ENCODE measurements at regions not wholly inside any gene's neighbourhood (a gene's known extent, or its start where the extent isn't known, plus 50 kb on each side); places are given as distances from the start of the nearest gene placed in this dataset.

DNA sequence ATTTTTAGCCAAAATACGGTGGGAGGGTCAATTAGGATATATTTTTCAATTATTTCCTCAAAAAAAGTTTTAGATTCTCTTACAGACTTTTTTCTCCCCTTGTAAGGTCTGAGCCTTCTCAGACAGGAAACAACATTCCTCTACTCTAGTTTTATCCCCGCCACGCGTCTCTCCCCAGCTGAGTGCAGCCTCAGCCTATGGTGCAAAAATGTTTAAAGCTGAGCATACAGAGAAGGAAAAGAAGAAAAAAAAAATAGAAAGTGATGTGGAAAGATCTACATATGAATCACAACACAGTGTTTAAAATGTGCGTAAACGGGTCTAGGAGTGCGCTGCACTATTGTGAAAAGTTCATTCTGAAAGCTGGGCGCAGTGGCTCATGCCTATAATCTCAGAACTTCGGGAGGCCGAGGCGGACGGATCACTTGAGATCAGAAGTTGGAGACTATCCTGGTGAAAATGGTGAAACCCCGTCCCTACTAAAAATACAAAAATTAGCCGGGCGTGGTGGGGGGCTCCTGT lies 159.0 kb downstream of the TRIM27 start:
- no peak overlapping the region for H3K27ac ChIP-seq (ENCODE audit: low read length)
- no peak overlapping the region for H3K9ac ChIP-seq (ENCODE audit: low read length)
- H3K36me3 ChIP-seq (ENCODE audit: insufficient read depth, low read length) = no peaks in the 10 kb centered on the region
- no peak overlapping the region for H3K4me3 ChIP-seq (ENCODE audit: low read length)
- TF ChIP-seq, protein P1, sequence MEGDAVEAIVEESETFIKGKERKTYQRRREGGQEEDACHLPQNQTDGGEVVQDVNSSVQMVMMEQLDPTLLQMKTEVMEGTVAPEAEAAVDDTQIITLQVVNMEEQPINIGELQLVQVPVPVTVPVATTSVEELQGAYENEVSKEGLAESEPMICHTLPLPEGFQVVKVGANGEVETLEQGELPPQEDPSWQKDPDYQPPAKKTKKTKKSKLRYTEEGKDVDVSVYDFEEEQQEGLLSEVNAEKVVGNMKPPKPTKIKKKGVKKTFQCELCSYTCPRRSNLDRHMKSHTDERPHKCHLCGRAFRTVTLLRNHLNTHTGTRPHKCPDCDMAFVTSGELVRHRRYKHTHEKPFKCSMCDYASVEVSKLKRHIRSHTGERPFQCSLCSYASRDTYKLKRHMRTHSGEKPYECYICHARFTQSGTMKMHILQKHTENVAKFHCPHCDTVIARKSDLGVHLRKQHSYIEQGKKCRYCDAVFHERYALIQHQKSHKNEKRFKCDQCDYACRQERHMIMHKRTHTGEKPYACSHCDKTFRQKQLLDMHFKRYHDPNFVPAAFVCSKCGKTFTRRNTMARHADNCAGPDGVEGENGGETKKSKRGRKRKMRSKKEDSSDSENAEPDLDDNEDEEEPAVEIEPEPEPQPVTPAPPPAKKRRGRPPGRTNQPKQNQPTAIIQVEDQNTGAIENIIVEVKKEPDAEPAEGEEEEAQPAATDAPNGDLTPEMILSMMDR (IDR thresholded peaks at IDR 0.05; ENCODE audit: poor library complexity, severe bottlenecking) = no peak
- TF ChIP-seq SMC3 (conservative IDR thresholded peaks at IDR 0.05; ENCODE audit: poor library complexity) (no peak), EP300 (conservative IDR thresholded peaks at IDR 0.05; ENCODE audit: poor library complexity, severe bottlenecking) (no peak), POLR2AphosphoS5 (IDR thresholded peaks at IDR 0.05) (no peak), EZH2 (IDR thresholded peaks at IDR 0.05; ENCODE audit: borderline replicate concordance, insufficient read depth, low read length, poor library complexity, severe bottlenecking) (no peak), MXI1 (conservative IDR thresholded peaks at IDR 0.05; ENCODE audit: poor library complexity, severe bottlenecking) (no peak), RAD21 (conservative IDR thresholded peaks at IDR 0.05) (no peak), TAF1 (IDR thresholded peaks at IDR 0.05; ENCODE audit: low read depth) (no peak)
- TF ChIP-seq, protein P2, sequence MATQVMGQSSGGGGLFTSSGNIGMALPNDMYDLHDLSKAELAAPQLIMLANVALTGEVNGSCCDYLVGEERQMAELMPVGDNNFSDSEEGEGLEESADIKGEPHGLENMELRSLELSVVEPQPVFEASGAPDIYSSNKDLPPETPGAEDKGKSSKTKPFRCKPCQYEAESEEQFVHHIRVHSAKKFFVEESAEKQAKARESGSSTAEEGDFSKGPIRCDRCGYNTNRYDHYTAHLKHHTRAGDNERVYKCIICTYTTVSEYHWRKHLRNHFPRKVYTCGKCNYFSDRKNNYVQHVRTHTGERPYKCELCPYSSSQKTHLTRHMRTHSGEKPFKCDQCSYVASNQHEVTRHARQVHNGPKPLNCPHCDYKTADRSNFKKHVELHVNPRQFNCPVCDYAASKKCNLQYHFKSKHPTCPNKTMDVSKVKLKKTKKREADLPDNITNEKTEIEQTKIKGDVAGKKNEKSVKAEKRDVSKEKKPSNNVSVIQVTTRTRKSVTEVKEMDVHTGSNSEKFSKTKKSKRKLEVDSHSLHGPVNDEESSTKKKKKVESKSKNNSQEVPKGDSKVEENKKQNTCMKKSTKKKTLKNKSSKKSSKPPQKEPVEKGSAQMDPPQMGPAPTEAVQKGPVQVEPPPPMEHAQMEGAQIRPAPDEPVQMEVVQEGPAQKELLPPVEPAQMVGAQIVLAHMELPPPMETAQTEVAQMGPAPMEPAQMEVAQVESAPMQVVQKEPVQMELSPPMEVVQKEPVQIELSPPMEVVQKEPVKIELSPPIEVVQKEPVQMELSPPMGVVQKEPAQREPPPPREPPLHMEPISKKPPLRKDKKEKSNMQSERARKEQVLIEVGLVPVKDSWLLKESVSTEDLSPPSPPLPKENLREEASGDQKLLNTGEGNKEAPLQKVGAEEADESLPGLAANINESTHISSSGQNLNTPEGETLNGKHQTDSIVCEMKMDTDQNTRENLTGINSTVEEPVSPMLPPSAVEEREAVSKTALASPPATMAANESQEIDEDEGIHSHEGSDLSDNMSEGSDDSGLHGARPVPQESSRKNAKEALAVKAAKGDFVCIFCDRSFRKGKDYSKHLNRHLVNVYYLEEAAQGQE (IDR thresholded peaks at IDR 0.05; ENCODE audit: borderline replicate concordance) = no peak
- no peaks in the 10 kb centered on the region for H4K20me1 ChIP-seq (ENCODE audit: insufficient read depth)
- no peaks in the 10 kb centered on the region for H3K79me2 ChIP-seq (replicated peaks; ENCODE audit: insufficient read depth, low read length)
- peaks cover 96% of the 10 kb centered on the region for H3K27me3 ChIP-seq (ENCODE audit: insufficient read depth, low read depth, low read length)
- H3K9me3 ChIP-seq (ENCODE audit: low read length) = peaks cover 4% of the 10 kb centered on the region
- H3K9me2 ChIP-seq (ENCODE audit: insufficient read depth, low read length) = no peaks in the 10 kb centered on the region
- H3K4me2 ChIP-seq (ENCODE audit: low read length) = no peak overlapping the region
- no peak overlapping the region for H2AFZ ChIP-seq (ENCODE audit: low read depth, low read length)
- no peaks in the 10 kb centered on the region for H3F3A ChIP-seq (ENCODE audit: insufficient read depth, low read length, poor library complexity, severe bottlenecking)

DNA sequence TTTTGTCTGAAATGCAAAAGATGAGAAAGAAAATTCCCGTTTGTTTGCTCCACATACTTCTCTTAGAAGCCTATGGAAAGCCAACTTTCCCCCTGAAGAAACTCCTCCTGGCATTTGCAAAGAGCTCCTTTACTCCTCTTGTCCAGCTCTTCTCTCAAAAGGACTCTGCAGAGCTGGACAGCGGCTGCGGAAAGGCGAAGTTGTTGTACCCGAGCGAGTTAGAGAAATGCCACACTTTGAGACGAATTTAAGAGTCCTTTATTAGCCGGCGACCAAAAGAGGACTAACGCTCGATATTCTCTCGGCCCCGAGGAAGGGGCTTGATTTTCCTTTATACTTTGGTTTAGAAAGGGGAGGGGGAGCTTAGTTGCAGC lies 157.8 kb downstream of the TRIM27 start:
- no peak for TF ChIP-seq EP300 (conservative IDR thresholded peaks at IDR 0.05; ENCODE audit: poor library complexity, severe bottlenecking)
- TF ChIP-seq RAD21 (conservative IDR thresholded peaks at IDR 0.05) = no peak
- TF ChIP-seq, protein P2 (IDR thresholded peaks at IDR 0.05; ENCODE audit: borderline replicate concordance) = no peak
- TF ChIP-seq EZH2 (IDR thresholded peaks at IDR 0.05; ENCODE audit: borderline replicate concordance, insufficient read depth, low read length, poor library complexity, severe bottlenecking) = no peak
- no peak for TF ChIP-seq SMC3 (conservative IDR thresholded peaks at IDR 0.05; ENCODE audit: poor library complexity)
- TF ChIP-seq, protein P1 (IDR thresholded peaks at IDR 0.05; ENCODE audit: poor library complexity, severe bottlenecking) = no peak
- TF ChIP-seq TAF1 (IDR thresholded peaks at IDR 0.05; ENCODE audit: low read depth) = no peak
- TF ChIP-seq MXI1 (conservative IDR thresholded peaks at IDR 0.05; ENCODE audit: poor library complexity, severe bottlenecking) = no peak
- TF ChIP-seq POLR2AphosphoS5 (IDR thresholded peaks at IDR 0.05) = no peak
- H3F3A ChIP-seq (ENCODE audit: insufficient read depth, low read length, poor library complexity, severe bottlenecking) = no peaks in the 10 kb centered on the region
- H3K4me3 ChIP-seq (ENCODE audit: low read length) = no peak overlapping the region
- no peak overlapping the region for H2AFZ ChIP-seq (ENCODE audit: low read depth, low read length)
- H3K27ac ChIP-seq (ENCODE audit: low read length) = no peak overlapping the region
- H3K27me3 ChIP-seq (ENCODE audit: insufficient read depth, low read depth, low read length) = peaks cover 99% of the 10 kb centered on the region
- H3K9me2 ChIP-seq (ENCODE audit: insufficient read depth, low read length) = no peaks in the 10 kb centered on the region
- no peaks in the 10 kb centered on the region for H3K36me3 ChIP-seq (ENCODE audit: insufficient read depth, low read length)
- no peak overlapping the region for H3K9ac ChIP-seq (ENCODE audit: low read length)
- no peaks in the 10 kb centered on the region for H4K20me1 ChIP-seq (ENCODE audit: insufficient read depth)
- H3K4me2 ChIP-seq (ENCODE audit: low read length) = no peak overlapping the region
- H3K79me2 ChIP-seq (replicated peaks; ENCODE audit: insufficient read depth, low read length) = no peaks in the 10 kb centered on the region
- peaks cover 3% of the 10 kb centered on the region for H3K9me3 ChIP-seq (ENCODE audit: low read length)

Data from neural cell (in vitro differentiated cells).